CD14-positive monocyte (primary cell): ENCODE measurements at regions not wholly inside any gene's neighbourhood (a gene's known extent, or its start where the extent isn't known, plus 50 kb on each side); places are given as distances from the start of the nearest gene placed in this dataset.

Experiments used
- DNase-seq, 3 donors: peaks; one replicate each; pipeline ENCODE4 v3.0.0-alpha.2; 2011 to 2022
- H2AFZ ChIP-seq: 2 replicates; pipeline ENCODE4 v1.6.0; 2012; ENCODE audit warnings: mild to moderate bottlenecking, low read depth, low read length, inconsistent platforms; ENCODE audit not compliant: insufficient read depth, poor library complexity, severe bottlenecking
- H3K27ac ChIP-seq, 2 donors: 1 replicate in 1 of 2; 2 replicates in 1 of 2; pipeline ENCODE4 v1.5.1; 2012 to 2013; ENCODE audit warnings: low read length in 2 of 2, control low read depth in 1 of 2, inconsistent platforms in 1 of 2, low read depth in 1 of 2, mild to moderate bottlenecking in 1 of 2
- H3K27me3 ChIP-seq, 2 donors: one replicate each; pipeline versions ENCODE4 v1.6.0 to v1.6.1; 2011 to 2013; ENCODE audit warnings: low read length in 2 of 2; ENCODE audit not compliant: control insufficient read depth in 2 of 2, insufficient read depth in 2 of 2
- H3K36me3 ChIP-seq, 2 donors: replicated peaks in 1 of 2; 1 replicate in 1 of 2; 2 replicates in 1 of 2; pipeline versions ENCODE4 v1.5.1 to v1.6.1; 2012 to 2013; ENCODE audit warnings: low read length in 2 of 2, control low read depth in 1 of 2, inconsistent platforms in 1 of 2, mild to moderate bottlenecking in 1 of 2; ENCODE audit not compliant: insufficient read depth in 2 of 2, control insufficient read depth in 1 of 2
- H3K4me1 ChIP-seq, 2 donors: 1 replicate in 1 of 2; 2 replicates in 1 of 2; pipeline versions ENCODE4 v1.5.1 to v1.6.1; 2012 to 2013; ENCODE audit warnings: low read length in 2 of 2, control low read depth in 1 of 2, inconsistent platforms in 1 of 2, mild to moderate bottlenecking in 1 of 2, moderate library complexity in 1 of 2; ENCODE audit not compliant: insufficient read depth in 2 of 2, control insufficient read depth in 1 of 2
- H3K4me2 ChIP-seq: replicated peaks from 2 replicates; pipeline ENCODE3; 2012; ENCODE audit warnings: low read length, moderate library complexity, mild to moderate bottlenecking; ENCODE audit not compliant: poor library complexity, severe bottlenecking; ENCODE audit errors: extremely low read depth
- H3K4me3 ChIP-seq, 3 experiments: fragments of 200-600 bp in 1 of 3; sonication (generic) in 1 of 3; replicated peaks in 1 of 3; 1 replicate in 2 of 3; 2 replicates in 1 of 3; pipeline ENCODE4 v1.5.1; 2011 to 2013; ENCODE audit warnings: low read length in 3 of 3, mild to moderate bottlenecking in 3 of 3, control low read depth in 2 of 3, low read depth in 2 of 3, inconsistent platforms in 1 of 3, moderate library complexity in 1 of 3
- H3K79me2 ChIP-seq: 2 replicates; pipeline ENCODE4 v1.6.0; 2012; ENCODE audit warnings: mild to moderate bottlenecking, control low read depth, inconsistent platforms, low read length, moderate library complexity; ENCODE audit not compliant: insufficient read depth
- H3K9ac ChIP-seq: 2 replicates; pipeline ENCODE4 v1.6.0; 2017; ENCODE audit warnings: low read length, mild to moderate bottlenecking; ENCODE audit not compliant: insufficient read depth, poor library complexity, severe bottlenecking
- H3K9me3 ChIP-seq, 2 donors: replicated peaks in 1 of 2; 1 replicate in 1 of 2; 2 replicates in 1 of 2; pipeline versions ENCODE4 v1.5.1 to v1.6.1; 2012 to 2013; ENCODE audit warnings: low read length in 2 of 2, control low read depth in 1 of 2; ENCODE audit not compliant: control insufficient read depth in 1 of 2, insufficient read depth in 1 of 2
- H4K20me1 ChIP-seq: 2 replicates; pipeline ENCODE4 v1.6.0; 2012; ENCODE audit warnings: mild to moderate bottlenecking, low read length, control low read depth, moderate library complexity; ENCODE audit not compliant: insufficient read depth
- H3K27ac Mint-ChIP-seq, 7 donors: one replicate each; pipeline ENCODE4 v1.8.0; 2020; ENCODE audit warnings: mild to moderate bottlenecking in 7 of 7, mixed read lengths in 7 of 7, moderate library complexity in 6 of 7, inconsistent platforms in 2 of 7
- H3K27me3 Mint-ChIP-seq, 3 donors: one replicate each; pipeline ENCODE4 v1.8.0; 2021 to 2022; ENCODE audit warnings: low read depth in 3 of 3, mild to moderate bottlenecking in 3 of 3, mixed read lengths in 3 of 3, moderate library complexity in 3 of 3, inconsistent platforms in 1 of 3
- H3K36me3 Mint-ChIP-seq, 2 donors: one replicate each; pipeline ENCODE4 v1.8.0; 2020; ENCODE audit warnings: mixed read lengths in 2 of 2, inconsistent platforms in 1 of 2, mild to moderate bottlenecking in 1 of 2
- H3K4me1 Mint-ChIP-seq: one replicate; pipeline ENCODE4 v1.8.0; 2020; ENCODE audit warnings: mild to moderate bottlenecking, mixed read lengths
- H3K4me3 Mint-ChIP-seq, 2 donors: one replicate each; pipeline ENCODE4 v1.8.0; 2020; ENCODE audit warnings: mild to moderate bottlenecking in 2 of 2, mixed read lengths in 2 of 2, moderate library complexity in 1 of 2
- H3K9me3 Mint-ChIP-seq, 7 donors: one replicate each; pipeline ENCODE4 v1.8.0; 2020 to 2022; ENCODE audit warnings: mixed read lengths in 7 of 7, mild to moderate bottlenecking in 6 of 7, moderate library complexity in 6 of 7, inconsistent platforms in 2 of 7
- WGBS: methylation state at CpG from one replicate; pipeline ENCODE4 v1.1.5; 2013; ENCODE audit warnings: missing lambda C conversion rate; ENCODE audit not compliant: insufficient coverage; 5-methylcytosine and 5-hydroxymethylcytosine counted together
- intact Hi-C, 2 donors: fragments of 100-400 bp; cut with micrococcal nuclease; formaldehyde crosslinking; loops; one replicate each; pipeline versions ENCODE4 v1.15.0 to v1.15.1; 2023
- TF ChIP-seq, protein P1 (sequence below): fragments of 200-600 bp; IDR thresholded peaks from one replicate; pipeline ENCODE4 v1.8.0; 2022; ENCODE audit warnings: antibody characterized with exemption, mild to moderate bottlenecking

DNA sequence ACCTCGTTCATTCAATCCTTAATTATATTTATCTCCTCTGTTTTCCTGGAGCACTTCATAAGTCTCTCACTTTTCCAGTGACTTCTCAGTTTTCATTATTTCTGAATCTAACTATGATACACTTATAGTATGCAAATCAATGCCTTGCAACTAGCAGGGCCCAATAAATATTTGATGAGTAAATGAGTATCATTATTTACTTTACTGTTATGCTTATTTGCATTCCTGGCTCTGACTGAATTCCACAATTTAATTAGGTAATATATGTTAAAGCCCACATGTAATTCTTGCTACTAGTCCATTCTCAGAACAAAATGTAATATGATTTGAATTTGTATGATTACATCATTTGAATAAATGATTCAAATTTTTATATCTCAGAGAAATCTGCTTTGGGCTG is 1595.1 kb upstream of the MIR17HG start:
- Histone ChIP-seq H3K4me3 (no peak overlapping the region), H3K4me2 (no peak overlapping the region), H4K20me1 (no peaks in the 10 kb centered on the region), H3K79me2 (no peaks in the 10 kb centered on the region), H3K9ac (no peak overlapping the region), H2AFZ (no peak overlapping the region), H3K27ac (no peak overlapping the region), H3K9me3 (peaks cover 3 to 8% of the 10 kb centered on the region in 2 donors), H3K27me3 (no peaks in the 10 kb centered on the region), H3K36me3 (no peaks in the 10 kb centered on the region), H3K4me1 (no peaks in the 10 kb centered on the region)
- no CpG with 5 or more reads among the region's 1 CpG for WGBS
- Mint-ChIP-seq H3K9me3 (peaks cover 0 to 6% (median 3%) of the 10 kb centered on the region in 7 donors), H3K27me3 (no peaks in the 10 kb centered on the region), H3K36me3 (no peaks in the 10 kb centered on the region), H3K27ac (no peak overlapping the region), H3K4me1 (no peaks in the 10 kb centered on the region), H3K4me3 (no peak overlapping the region)
- DNase-seq = no peak
- intact Hi-C loops = no loop called here
- TF ChIP-seq, protein P1, sequence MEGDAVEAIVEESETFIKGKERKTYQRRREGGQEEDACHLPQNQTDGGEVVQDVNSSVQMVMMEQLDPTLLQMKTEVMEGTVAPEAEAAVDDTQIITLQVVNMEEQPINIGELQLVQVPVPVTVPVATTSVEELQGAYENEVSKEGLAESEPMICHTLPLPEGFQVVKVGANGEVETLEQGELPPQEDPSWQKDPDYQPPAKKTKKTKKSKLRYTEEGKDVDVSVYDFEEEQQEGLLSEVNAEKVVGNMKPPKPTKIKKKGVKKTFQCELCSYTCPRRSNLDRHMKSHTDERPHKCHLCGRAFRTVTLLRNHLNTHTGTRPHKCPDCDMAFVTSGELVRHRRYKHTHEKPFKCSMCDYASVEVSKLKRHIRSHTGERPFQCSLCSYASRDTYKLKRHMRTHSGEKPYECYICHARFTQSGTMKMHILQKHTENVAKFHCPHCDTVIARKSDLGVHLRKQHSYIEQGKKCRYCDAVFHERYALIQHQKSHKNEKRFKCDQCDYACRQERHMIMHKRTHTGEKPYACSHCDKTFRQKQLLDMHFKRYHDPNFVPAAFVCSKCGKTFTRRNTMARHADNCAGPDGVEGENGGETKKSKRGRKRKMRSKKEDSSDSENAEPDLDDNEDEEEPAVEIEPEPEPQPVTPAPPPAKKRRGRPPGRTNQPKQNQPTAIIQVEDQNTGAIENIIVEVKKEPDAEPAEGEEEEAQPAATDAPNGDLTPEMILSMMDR = no peak

- Mint-ChIP-seq H3K27ac (no peak overlapping the region), H3K4me1 (no peaks in the 10 kb centered on the region), H3K27me3 (peaks cover 0 to 2% (median 0%) of the 10 kb centered on the region in 3 donors), H3K4me3 (no peak overlapping the region), H3K36me3 (no peaks in the 10 kb centered on the region), H3K9me3 (peaks cover 0 to 5% (median 3%) of the 10 kb centered on the region in 7 donors)
- no peak overlapping the region for H3K4me3 ChIP-seq
- no peak overlapping the region for H2AFZ ChIP-seq
- no peaks in the 10 kb centered on the region for H3K27me3 ChIP-seq
- H3K27ac ChIP-seq = no peak overlapping the region
- 100% methylated on average over 1 of the region's 2 CpGs for WGBS
- TF ChIP-seq, protein P1 = no peak
- H3K36me3 ChIP-seq = no peaks in the 10 kb centered on the region
- no peak overlapping the region for H3K4me2 ChIP-seq
- no peak overlapping the region for H3K9ac ChIP-seq
- DNase-seq = no peak
- H3K9me3 ChIP-seq = peaks cover 3 to 12% of the 10 kb centered on the region in 2 donors
- H3K79me2 ChIP-seq = no peaks in the 10 kb centered on the region
- H4K20me1 ChIP-seq = no peaks in the 10 kb centered on the region
- H3K4me1 ChIP-seq = no peaks in the 10 kb centered on the region
- intact Hi-C loops = no loop called here
Measured at GRCh38 chr13:89755729-89756492, 1591.6 kb upstream of the MIR17HG start.
